ENCODE measurements at regions not wholly inside any gene's neighbourhood (a gene's known extent, or its start where the extent isn't known, plus 50 kb on each side); places are given as distances from the start of the nearest gene placed in this dataset.

DNA sequence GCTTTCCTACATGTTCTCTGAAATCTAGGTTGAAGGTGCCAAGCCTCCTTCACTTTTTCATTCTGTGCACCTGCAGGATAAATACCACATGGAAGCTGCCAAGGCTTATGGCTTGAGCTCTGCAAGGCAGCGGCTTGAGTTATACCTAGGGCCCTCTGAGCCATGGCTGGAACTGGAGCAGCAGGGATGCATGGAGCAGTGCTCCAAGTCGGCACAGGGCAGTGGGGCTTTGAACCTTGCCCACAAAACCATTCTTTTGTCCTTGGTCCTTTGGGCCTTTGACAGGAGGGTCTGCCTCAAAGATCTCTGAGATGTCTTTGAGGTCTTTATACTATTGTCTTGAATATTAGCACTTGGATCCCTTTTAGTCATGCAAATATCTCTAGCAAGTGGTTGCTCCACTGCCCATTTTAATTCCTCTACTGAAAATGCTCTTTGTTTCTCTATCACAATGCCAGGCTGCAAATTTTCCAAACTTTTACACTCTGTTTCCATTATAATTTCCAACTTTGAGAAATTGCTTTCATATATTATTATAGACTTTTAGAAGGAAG, 536.2 kb upstream of the KLHL4 start (continued):
- TF ChIP-seq, protein P1, sequence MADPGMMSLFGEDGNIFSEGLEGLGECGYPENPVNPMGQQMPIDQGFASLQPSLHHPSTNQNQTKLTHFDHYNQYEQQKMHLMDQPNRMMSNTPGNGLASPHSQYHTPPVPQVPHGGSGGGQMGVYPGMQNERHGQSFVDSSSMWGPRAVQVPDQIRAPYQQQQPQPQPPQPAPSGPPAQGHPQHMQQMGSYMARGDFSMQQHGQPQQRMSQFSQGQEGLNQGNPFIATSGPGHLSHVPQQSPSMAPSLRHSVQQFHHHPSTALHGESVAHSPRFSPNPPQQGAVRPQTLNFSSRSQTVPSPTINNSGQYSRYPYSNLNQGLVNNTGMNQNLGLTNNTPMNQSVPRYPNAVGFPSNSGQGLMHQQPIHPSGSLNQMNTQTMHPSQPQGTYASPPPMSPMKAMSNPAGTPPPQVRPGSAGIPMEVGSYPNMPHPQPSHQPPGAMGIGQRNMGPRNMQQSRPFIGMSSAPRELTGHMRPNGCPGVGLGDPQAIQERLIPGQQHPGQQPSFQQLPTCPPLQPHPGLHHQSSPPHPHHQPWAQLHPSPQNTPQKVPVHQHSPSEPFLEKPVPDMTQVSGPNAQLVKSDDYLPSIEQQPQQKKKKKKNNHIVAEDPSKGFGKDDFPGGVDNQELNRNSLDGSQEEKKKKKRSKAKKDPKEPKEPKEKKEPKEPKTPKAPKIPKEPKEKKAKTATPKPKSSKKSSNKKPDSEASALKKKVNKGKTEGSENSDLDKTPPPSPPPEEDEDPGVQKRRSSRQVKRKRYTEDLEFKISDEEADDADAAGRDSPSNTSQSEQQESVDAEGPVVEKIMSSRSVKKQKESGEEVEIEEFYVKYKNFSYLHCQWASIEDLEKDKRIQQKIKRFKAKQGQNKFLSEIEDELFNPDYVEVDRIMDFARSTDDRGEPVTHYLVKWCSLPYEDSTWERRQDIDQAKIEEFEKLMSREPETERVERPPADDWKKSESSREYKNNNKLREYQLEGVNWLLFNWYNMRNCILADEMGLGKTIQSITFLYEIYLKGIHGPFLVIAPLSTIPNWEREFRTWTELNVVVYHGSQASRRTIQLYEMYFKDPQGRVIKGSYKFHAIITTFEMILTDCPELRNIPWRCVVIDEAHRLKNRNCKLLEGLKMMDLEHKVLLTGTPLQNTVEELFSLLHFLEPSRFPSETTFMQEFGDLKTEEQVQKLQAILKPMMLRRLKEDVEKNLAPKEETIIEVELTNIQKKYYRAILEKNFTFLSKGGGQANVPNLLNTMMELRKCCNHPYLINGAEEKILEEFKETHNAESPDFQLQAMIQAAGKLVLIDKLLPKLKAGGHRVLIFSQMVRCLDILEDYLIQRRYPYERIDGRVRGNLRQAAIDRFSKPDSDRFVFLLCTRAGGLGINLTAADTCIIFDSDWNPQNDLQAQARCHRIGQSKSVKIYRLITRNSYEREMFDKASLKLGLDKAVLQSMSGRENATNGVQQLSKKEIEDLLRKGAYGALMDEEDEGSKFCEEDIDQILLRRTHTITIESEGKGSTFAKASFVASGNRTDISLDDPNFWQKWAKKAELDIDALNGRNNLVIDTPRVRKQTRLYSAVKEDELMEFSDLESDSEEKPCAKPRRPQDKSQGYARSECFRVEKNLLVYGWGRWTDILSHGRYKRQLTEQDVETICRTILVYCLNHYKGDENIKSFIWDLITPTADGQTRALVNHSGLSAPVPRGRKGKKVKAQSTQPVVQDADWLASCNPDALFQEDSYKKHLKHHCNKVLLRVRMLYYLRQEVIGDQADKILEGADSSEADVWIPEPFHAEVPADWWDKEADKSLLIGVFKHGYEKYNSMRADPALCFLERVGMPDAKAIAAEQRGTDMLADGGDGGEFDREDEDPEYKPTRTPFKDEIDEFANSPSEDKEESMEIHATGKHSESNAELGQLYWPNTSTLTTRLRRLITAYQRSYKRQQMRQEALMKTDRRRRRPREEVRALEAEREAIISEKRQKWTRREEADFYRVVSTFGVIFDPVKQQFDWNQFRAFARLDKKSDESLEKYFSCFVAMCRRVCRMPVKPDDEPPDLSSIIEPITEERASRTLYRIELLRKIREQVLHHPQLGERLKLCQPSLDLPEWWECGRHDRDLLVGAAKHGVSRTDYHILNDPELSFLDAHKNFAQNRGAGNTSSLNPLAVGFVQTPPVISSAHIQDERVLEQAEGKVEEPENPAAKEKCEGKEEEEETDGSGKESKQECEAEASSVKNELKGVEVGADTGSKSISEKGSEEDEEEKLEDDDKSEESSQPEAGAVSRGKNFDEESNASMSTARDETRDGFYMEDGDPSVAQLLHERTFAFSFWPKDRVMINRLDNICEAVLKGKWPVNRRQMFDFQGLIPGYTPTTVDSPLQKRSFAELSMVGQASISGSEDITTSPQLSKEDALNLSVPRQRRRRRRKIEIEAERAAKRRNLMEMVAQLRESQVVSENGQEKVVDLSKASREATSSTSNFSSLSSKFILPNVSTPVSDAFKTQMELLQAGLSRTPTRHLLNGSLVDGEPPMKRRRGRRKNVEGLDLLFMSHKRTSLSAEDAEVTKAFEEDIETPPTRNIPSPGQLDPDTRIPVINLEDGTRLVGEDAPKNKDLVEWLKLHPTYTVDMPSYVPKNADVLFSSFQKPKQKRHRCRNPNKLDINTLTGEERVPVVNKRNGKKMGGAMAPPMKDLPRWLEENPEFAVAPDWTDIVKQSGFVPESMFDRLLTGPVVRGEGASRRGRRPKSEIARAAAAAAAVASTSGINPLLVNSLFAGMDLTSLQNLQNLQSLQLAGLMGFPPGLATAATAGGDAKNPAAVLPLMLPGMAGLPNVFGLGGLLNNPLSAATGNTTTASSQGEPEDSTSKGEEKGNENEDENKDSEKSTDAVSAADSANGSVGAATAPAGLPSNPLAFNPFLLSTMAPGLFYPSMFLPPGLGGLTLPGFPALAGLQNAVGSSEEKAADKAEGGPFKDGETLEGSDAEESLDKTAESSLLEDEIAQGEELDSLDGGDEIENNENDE (IDR thresholded peaks at IDR 0.05; ENCODE audit: insufficient replicate concordance, low read length) = no peak
- TF ChIP-seq, protein P2, sequence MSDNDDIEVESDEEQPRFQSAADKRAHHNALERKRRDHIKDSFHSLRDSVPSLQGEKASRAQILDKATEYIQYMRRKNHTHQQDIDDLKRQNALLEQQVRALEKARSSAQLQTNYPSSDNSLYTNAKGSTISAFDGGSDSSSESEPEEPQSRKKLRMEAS (IDR thresholded peaks at IDR 0.05) = no peak
- no peak for TF ChIP-seq GABPA (IDR thresholded peaks at IDR 0.05; ENCODE audit: borderline replicate concordance, insufficient read depth, low read length)
- TF ChIP-seq SP2 (IDR thresholded peaks at IDR 0.05; ENCODE audit: low read length) = no peak
- no peak for TF ChIP-seq NRF1 (IDR thresholded peaks at IDR 0.05; ENCODE audit: low read depth, low read length)
- TF ChIP-seq PHF8 (conservative IDR thresholded peaks at IDR 0.05; ENCODE audit: low read depth, low read length) = no peak
- TF ChIP-seq CREB1 (IDR thresholded peaks at IDR 0.05) = no peak
- TF ChIP-seq SP1 (IDR thresholded peaks at IDR 0.05; ENCODE audit: low read depth, low read length) = no peak
- TF ChIP-seq, protein P3, sequence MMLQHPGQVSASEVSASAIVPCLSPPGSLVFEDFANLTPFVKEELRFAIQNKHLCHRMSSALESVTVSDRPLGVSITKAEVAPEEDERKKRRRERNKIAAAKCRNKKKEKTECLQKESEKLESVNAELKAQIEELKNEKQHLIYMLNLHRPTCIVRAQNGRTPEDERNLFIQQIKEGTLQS (IDR thresholded peaks at IDR 0.05; ENCODE audit: insufficient read depth, low read depth, low read length) = no peak
- no peak for TF ChIP-seq CBX5 (IDR thresholded peaks at IDR 0.05; ENCODE audit: low read depth, low read length)
- no peak for TF ChIP-seq RXRA (IDR thresholded peaks at IDR 0.05; ENCODE audit: insufficient read depth, low read depth, low read length)
- no peak for TF ChIP-seq POLR2AphosphoS5 (IDR thresholded peaks at IDR 0.05; ENCODE audit: low read depth, low read length)
